ENCODE measurements at regions not wholly inside any gene's neighbourhood (a gene's known extent, or its start where the extent isn't known, plus 50 kb on each side); places are given as distances from the start of the nearest gene placed in this dataset.

GRCh38 chr18:33505798-33506197, 65.3 kb upstream of the CCDC178 start (continued):
- no peak for TF ChIP-seq TAF1 (IDR thresholded peaks at IDR 0.05; ENCODE audit: borderline replicate concordance, low read depth, low read length)
- TF ChIP-seq NFIC (IDR thresholded peaks at IDR 0.05; ENCODE audit: borderline replicate concordance), result no peak
- TF ChIP-seq RXRA (IDR thresholded peaks at IDR 0.05; ENCODE audit: borderline replicate concordance, low read depth), result no peak
- TF ChIP-seq GATA2 (CRISPR knock-in tag; IDR thresholded peaks at IDR 0.05), result no peak
- no peak for TF ChIP-seq MEF2A (IDR thresholded peaks at IDR 0.05; ENCODE audit: borderline replicate concordance, low read depth)
- no peak for TF ChIP-seq CHD2 (IDR thresholded peaks at IDR 0.05; ENCODE audit: low read length, partially characterized antibody)
- no peak for TF ChIP-seq MXI1 (IDR thresholded peaks at IDR 0.05; ENCODE audit: low read depth, low read length)

GRCh38 chr18:33505297-33505696, 64.8 kb upstream of the CCDC178 start:
- 37% methylated on average over 2 of the region's 2 CpGs for WGBS (ENCODE audit: low lambda C conversion rate)
- Histone ChIP-seq H3K9ac (no peak overlapping the region), H3K9me2 (no peaks in the 10 kb centered on the region), H2AFZ (ENCODE audit: low read depth) (no peak overlapping the region), H3K9me3 (no peaks in the 10 kb centered on the region), H3K4me3 (ENCODE audit: low read depth in 2 of 2, low read length in 1 of 2) (no peak overlapping the region), H3K27me3 (ENCODE audit: insufficient read depth) (no peaks in the 10 kb centered on the region), H4K20me1 (ENCODE audit: insufficient read depth) (no peaks in the 10 kb centered on the region), H3K4me2 (no peak overlapping the region), H3K36me3 (replicated peaks in 1 of 2; ENCODE audit: control insufficient read depth in 1 of 2, insufficient read depth in 2 of 2, low read length in 1 of 2) (no peaks in the 10 kb centered on the region), H3F3A (replicated peaks; ENCODE audit: insufficient read depth) (no peaks in the 10 kb centered on the region), H3K27ac (ENCODE audit: low read depth in 2 of 2, low read length in 1 of 2) (no peak overlapping the region), H3K4me1 (ENCODE audit: control insufficient read depth in 1 of 2, insufficient read depth in 2 of 2, low read depth in 1 of 2, low read length in 1 of 2) (no peaks in the 10 kb centered on the region; a peak in 1 of 4 replicates), H3K79me2 (ENCODE audit: insufficient read depth) (no peaks in the 10 kb centered on the region)
- DNase-seq, result no peak
- ChIA-PET CTCF (no interaction called here), POLR2A (no interaction called here)
- no peak for TF ChIP-seq TEAD4 (IDR thresholded peaks at IDR 0.05; ENCODE audit: borderline replicate concordance, insufficient read depth)
- TF ChIP-seq RFX5 (IDR thresholded peaks at IDR 0.05; ENCODE audit: low read length), result no peak

GRCh38 chr18:33495278-33495677, 54.8 kb upstream of the CCDC178 start:
- Histone ChIP-seq H3K9me3 (no peaks in the 10 kb centered on the region), H3K9me2 (no peaks in the 10 kb centered on the region), H4K20me1 (ENCODE audit: insufficient read depth) (no peaks in the 10 kb centered on the region), H3F3A (replicated peaks; ENCODE audit: insufficient read depth) (no peaks in the 10 kb centered on the region), H3K27ac (ENCODE audit: low read depth in 2 of 2, low read length in 1 of 2) (no peak overlapping the region), H3K4me3 (ENCODE audit: low read depth in 2 of 2, low read length in 1 of 2) (no peak overlapping the region; a peak in 1 of 4 replicates), H3K27me3 (ENCODE audit: insufficient read depth) (no peaks in the 10 kb centered on the region), H3K4me1 (ENCODE audit: control insufficient read depth in 1 of 2, insufficient read depth in 2 of 2, low read depth in 1 of 2, low read length in 1 of 2) (no peaks in the 10 kb centered on the region; a peak in 1 of 4 replicates), H3K4me2 (no peak overlapping the region), H2AFZ (ENCODE audit: low read depth) (no peak overlapping the region), H3K79me2 (ENCODE audit: insufficient read depth) (no peaks in the 10 kb centered on the region), H3K36me3 (replicated peaks in 1 of 2; ENCODE audit: control insufficient read depth in 1 of 2, insufficient read depth in 2 of 2, low read length in 1 of 2) (no peaks in the 10 kb centered on the region), H3K9ac (no peak overlapping the region)
- ChIA-PET CTCF (interaction anchor here (0.6 to 3.6 kb wide), 11 partner anchors 9 to 826 kb away, joined by 3 to 45 read pairs (median 4); no protein-coding TSS in a partner anchor), POLR2A (no interaction called here)
- peak; percentile 36 for DNase-seq
- no peak for TF ChIP-seq NFIC (IDR thresholded peaks at IDR 0.05; ENCODE audit: borderline replicate concordance)
- peak; percentile 84 for TF ChIP-seq RAD21 (IDR thresholded peaks at IDR 0.05; ENCODE audit: low read length)
- peak; percentile 61 for TF ChIP-seq SMC3 (IDR thresholded peaks at IDR 0.05; ENCODE audit: low read depth, low read length)
- TF ChIP-seq CTCF (IDR thresholded peaks at IDR 0.05), result peak; percentile 54
- 42% methylated on average over 1 of the region's 1 CpG for WGBS (ENCODE audit: low lambda C conversion rate)
